Right atrium auricular region (tissue), 2 donors: ENCODE measurements at regions not wholly inside any gene's neighbourhood (a gene's known extent, or its start where the extent isn't known, plus 50 kb on each side); places are given as distances from the start of the nearest gene placed in this dataset.

Source experiments
- DNase-seq: peaks from one replicate; pipeline ENCODE4 v3.0.0-alpha.2; 2019; ENCODE audit warnings: low spot score
- H3K27ac ChIP-seq, 2 donors: fragments of 200-600 bp; sonication (generic); 1 replicate in 1 of 2; 2 replicates in 1 of 2; pipeline ENCODE4 v1.5.1; 2016 to 2019
- H3K27me3 ChIP-seq, 2 donors: fragments of 200-600 bp; sonication (generic); one replicate each; pipeline versions ENCODE4 v1.5.1 to v1.6.0; 2017 to 2019
- H3K36me3 ChIP-seq: fragments of 200-600 bp; sonication (generic); one replicate; pipeline ENCODE4 v1.5.1; 2016
- H3K4me1 ChIP-seq, 2 donors: fragments of 200-600 bp; sonication (generic); one replicate each; pipeline versions ENCODE4 v1.5.1 to v1.6.0; 2017 to 2019
- H3K4me3 ChIP-seq, 2 donors: fragments of 200-600 bp; sonication (generic); 1 replicate in 1 of 2; 2 replicates in 1 of 2; pipeline ENCODE4 v1.5.1; 2017 to 2019; ENCODE audit warnings: mild to moderate bottlenecking in 1 of 2, moderate library complexity in 1 of 2
- H3K9me3 ChIP-seq, 2 donors: fragments of 200-600 bp; sonication (generic); one replicate each; pipeline ENCODE4 v1.5.1; 2019
- CTCF ChIP-seq, 2 donors: fragments of 200-600 bp; sonication (generic); IDR thresholded peaks; one replicate each; pipeline ENCODE4 v1.5.1; 2019; ENCODE audit warnings: antibody characterized with exemption in 2 of 2

GRCh38 chr4:65120287-65120686 is 550.0 kb downstream of the EPHA5 start:
- no peak for TF ChIP-seq CTCF (IDR thresholded peaks at IDR 0.05)
- no peaks in the 10 kb centered on the region for H3K9me3 ChIP-seq
- DNase-seq: no peak

GRCh38 chr4:65102419-65102818 is 567.9 kb downstream of the EPHA5 start:
- no peaks in the 10 kb centered on the region for H3K27me3 ChIP-seq
- no peak overlapping the region for H3K4me3 ChIP-seq
- no peak for TF ChIP-seq CTCF (IDR thresholded peaks at IDR 0.05)
- no peaks in the 10 kb centered on the region for H3K36me3 ChIP-seq
- DNase-seq: no peak
- peaks cover 0 to 8% of the 10 kb centered on the region in 2 donors for H3K9me3 ChIP-seq
- no peaks in the 10 kb centered on the region for H3K4me1 ChIP-seq
- H3K27ac ChIP-seq: no peak overlapping the region

More at GRCh38 chr4:65120287-65120686, 550.0 kb downstream of the EPHA5 start:
- H3K27me3 ChIP-seq: no peaks in the 10 kb centered on the region
- no peaks in the 10 kb centered on the region for H3K36me3 ChIP-seq
- H3K27ac ChIP-seq: no peak overlapping the region
- no peaks in the 10 kb centered on the region for H3K4me1 ChIP-seq
- no peak overlapping the region for H3K4me3 ChIP-seq

GRCh38 chr4:65096630-65097029 is 573.7 kb downstream of the EPHA5 start:
- no peak for TF ChIP-seq CTCF (IDR thresholded peaks at IDR 0.05)
- Histone ChIP-seq H3K9me3 (no peaks in the 10 kb centered on the region), H3K4me1 (no peaks in the 10 kb centered on the region), H3K36me3 (no peaks in the 10 kb centered on the region), H3K27ac (no peak overlapping the region), H3K4me3 (no peak overlapping the region), H3K27me3 (no peaks in the 10 kb centered on the region)
- no peak for DNase-seq

GRCh38 chr4:65089666-65090065 is 580.6 kb downstream of the EPHA5 start:
- H3K36me3 ChIP-seq: no peaks in the 10 kb centered on the region
- H3K4me3 ChIP-seq: no peak overlapping the region
- H3K27ac ChIP-seq: no peak overlapping the region
- no peaks in the 10 kb centered on the region for H3K27me3 ChIP-seq
- DNase-seq: no peak
- TF ChIP-seq CTCF (IDR thresholded peaks at IDR 0.05): peak in 1 of 2 donors; percentile 47
- H3K4me1 ChIP-seq: no peaks in the 10 kb centered on the region
- no peaks in the 10 kb centered on the region for H3K9me3 ChIP-seq

- no peaks in the 10 kb centered on the region for H3K27me3 ChIP-seq
- DNase-seq: no peak
- H3K4me1 ChIP-seq: no peaks in the 10 kb centered on the region
- TF ChIP-seq CTCF (IDR thresholded peaks at IDR 0.05): no peak
- no peaks in the 10 kb centered on the region for H3K9me3 ChIP-seq
- no peak overlapping the region for H3K4me3 ChIP-seq
- no peaks in the 10 kb centered on the region for H3K36me3 ChIP-seq
- H3K27ac ChIP-seq: no peak overlapping the region
Measured at GRCh38 chr4:65083076-65083475, 587.2 kb downstream of the EPHA5 start.

- Histone ChIP-seq H3K36me3 (no peaks in the 10 kb centered on the region), H3K27ac (no peak overlapping the region), H3K9me3 (peaks cover 0 to 4% of the 10 kb centered on the region in 2 donors), H3K4me1 (no peaks in the 10 kb centered on the region), H3K27me3 (no peaks in the 10 kb centered on the region), H3K4me3 (no peak overlapping the region)
- DNase-seq: no peak
- no peak for TF ChIP-seq CTCF (IDR thresholded peaks at IDR 0.05)
Measured at GRCh38 chr4:65071564-65071963, 598.7 kb downstream of the EPHA5 start.
